Gastroesophageal sphincter (tissue), 3 donors: ENCODE measurements at regions not wholly inside any gene's neighbourhood (a gene's known extent, or its start where the extent isn't known, plus 50 kb on each side); places are given as distances from the start of the nearest gene placed in this dataset.

Experiments used
- CTCF ChIP-seq, 4 experiments: fragments of 200-600 bp in 2 of 4; fragments of 450-650 bp in 2 of 4; sonication (generic) in 1 of 4; IDR thresholded peaks; one replicate each; pipeline ENCODE4 v1.5.1; 2017 to 2019; ENCODE audit warnings: antibody characterized with exemption in 4 of 4, mild to moderate bottlenecking in 2 of 4, moderate library complexity in 2 of 4
- EP300 ChIP-seq: sonication (generic); formaldehyde crosslinking; IDR thresholded peaks from one replicate; pipeline ENCODE4 v1.6.1; 2017; ENCODE audit warnings: antibody characterized with exemption, mild to moderate bottlenecking
- POLR2A ChIP-seq, 2 donors: fragments of 450-650 bp; IDR thresholded peaks; one replicate each; pipeline ENCODE4 v1.6.1; 2017; ENCODE audit warnings: antibody characterized with exemption in 2 of 2, mild to moderate bottlenecking in 2 of 2, moderate library complexity in 1 of 2

DNA sequence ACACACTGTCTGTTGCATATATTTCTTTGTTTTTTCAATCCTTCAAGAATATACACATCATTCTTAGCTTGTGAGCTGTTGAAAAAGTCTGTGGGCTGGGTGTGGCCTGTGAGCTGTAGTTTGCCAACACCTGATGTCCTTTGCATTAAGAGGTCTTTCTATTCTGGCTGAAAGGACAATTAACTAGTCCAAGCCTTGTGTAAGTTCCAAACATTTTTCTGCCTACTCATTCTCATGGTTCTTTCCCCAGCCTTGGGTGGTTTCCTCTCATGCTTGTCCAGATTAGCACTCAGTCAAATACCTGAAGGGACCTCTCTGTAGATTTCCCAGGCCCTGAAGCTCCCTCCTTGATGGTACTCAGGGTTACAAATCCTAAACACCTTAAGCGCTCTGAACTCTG is 57.8 kb upstream of the NABP1 start:
- no peak for TF ChIP-seq EP300
- no peak for TF ChIP-seq CTCF (IDR thresholded peaks at IDR 0.05)
- no peak for TF ChIP-seq POLR2A (IDR thresholded peaks at IDR 0.05)
